Prostate gland (tissue), 2 donors: ENCODE measurements at regions not wholly inside any gene's neighbourhood (a gene's known extent, or its start where the extent isn't known, plus 50 kb on each side); places are given as distances from the start of the nearest gene placed in this dataset.

Experiments
- CTCF ChIP-seq, 4 experiments: fragments of 200-600 bp in 2 of 4; fragments of 450-650 bp in 2 of 4; sonication (generic) in 2 of 4; IDR thresholded peaks; 1 replicate in 3 of 4; 2 replicates in 1 of 4; pipeline ENCODE4 v1.5.1; 2016 to 2019; ENCODE audit warnings: antibody characterized with exemption in 4 of 4, mild to moderate bottlenecking in 2 of 4, moderate library complexity in 2 of 4
- POLR2A ChIP-seq: fragments of 450-650 bp; IDR thresholded peaks from one replicate; pipeline ENCODE4 v1.6.1; 2016; ENCODE audit warnings: antibody characterized with exemption, mild to moderate bottlenecking
- POLR2AphosphoS5 ChIP-seq: sonication (generic); formaldehyde crosslinking; IDR thresholded peaks from one replicate; pipeline ENCODE4 v1.6.1; 2017; ENCODE audit warnings: antibody characterized with exemption

- TF ChIP-seq POLR2A (no peak), CTCF (IDR thresholded peaks at IDR 0.05) (no peak), POLR2AphosphoS5 (no peak)
These were observed 244.3 kb downstream of the GLI2 start for GRCh38 chr2:120979921-120980320.
